ENCODE measurements at regions not wholly inside any gene's neighbourhood (a gene's known extent, or its start where the extent isn't known, plus 50 kb on each side); places are given as distances from the start of the nearest gene placed in this dataset.

DNA sequence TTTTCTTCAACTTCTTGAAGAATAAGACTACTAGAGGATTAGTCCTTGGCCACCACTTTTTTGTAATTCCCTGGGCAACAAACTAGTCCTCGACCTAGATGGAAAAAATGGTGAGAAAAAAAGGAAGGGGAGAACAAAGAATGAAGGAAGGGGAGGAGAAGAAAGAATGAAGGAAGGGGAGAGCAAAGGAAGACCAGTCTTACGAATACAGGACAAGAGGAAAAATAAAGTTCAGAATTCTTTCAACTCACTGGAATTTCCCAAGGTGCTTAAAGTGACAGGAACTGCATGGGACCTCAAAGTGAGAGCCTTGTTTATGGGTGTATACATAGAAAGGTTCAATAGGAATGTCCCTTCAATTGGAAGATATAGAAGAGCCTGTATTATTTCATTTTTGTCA, 509.3 kb upstream of the JARID2 start:
- in situ Hi-C loops (cut with MboI; ENCODE audit: low sequenced_read_pairs) = no loop called here

DNA sequence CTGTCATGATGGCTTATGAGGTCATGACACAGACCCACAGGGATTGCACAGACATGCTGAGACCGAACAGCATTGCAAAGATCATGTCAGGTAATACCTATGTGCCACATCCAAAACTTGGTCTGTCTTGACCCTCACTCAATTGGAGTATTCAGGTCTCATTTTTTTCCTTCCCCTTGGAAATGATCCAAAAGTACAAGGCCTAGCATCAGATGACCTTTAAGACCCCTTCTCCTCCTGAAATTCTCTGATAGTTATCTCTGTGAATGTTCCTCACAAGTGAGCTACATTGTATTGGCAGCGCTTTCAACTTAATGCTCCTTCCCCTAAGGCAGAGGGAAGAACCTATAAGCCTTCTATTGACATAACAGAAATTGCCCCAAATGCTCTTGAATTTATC, 507.4 kb upstream of the JARID2 start:
- in situ Hi-C loops (cut with MboI; ENCODE audit: low sequenced_read_pairs) = no loop called here

DNA sequence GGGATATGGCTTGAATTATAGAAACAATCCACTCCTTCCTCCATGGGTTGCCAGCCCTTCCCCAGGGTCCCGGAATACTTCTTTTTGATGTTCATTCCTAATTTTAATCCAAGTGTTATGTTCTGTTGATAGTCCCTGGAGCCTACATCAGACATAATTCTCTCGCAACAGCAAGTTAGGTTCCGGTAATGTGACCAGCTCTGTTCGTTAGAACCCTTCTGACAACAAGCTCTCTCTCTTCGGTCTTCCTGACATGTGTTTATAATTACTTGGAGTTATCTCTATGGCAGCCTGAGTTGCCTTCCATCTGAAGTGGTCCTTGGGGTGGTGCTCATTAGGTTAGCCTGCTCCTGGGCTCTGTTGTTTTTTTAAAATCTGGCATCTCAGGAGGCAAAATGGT, 506.9 kb upstream of the JARID2 start:
- in situ Hi-C loops (cut with MboI; ENCODE audit: low sequenced_read_pairs) = no loop called here

DNA sequence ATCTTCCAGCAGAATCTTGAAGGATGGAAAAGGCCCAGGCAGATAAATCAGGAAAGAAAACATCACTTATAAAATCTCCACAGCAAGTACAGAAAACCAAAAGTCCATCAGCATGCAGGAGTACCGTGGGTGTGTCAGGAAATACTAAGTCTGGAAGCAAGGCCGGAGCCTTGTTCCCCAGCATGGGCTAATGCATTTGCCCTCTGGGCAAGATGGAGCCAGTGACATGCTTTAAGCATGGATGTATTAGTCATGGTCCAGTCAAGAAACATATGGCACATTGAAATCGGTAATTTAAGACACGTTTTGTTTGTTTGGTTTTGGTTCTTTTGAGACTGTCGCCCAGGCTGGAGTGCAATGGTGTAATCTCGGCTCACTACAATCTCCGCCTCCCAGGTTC, 506.0 kb upstream of the JARID2 start:
- in situ Hi-C loops (cut with MboI; ENCODE audit: low sequenced_read_pairs) = no loop called here

DNA sequence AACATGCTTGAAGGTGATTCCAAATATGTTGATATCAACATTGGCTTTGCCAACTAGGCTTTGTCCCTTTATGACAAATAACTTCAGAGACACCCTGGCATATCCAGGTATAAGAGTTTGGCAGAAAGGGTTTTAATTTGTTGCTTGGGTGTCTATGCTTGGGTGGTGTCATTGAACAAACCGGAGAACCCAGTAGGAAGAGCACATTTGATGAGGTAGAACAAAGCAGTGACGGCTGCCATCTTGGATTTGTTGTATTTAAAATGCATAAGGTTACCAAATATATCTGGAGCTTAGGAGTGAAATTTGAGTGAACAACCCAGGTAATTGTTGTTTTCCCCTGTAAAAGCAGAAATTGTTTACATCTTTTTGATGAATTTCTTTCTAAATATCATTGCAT, 503.7 kb upstream of the JARID2 start:
- in situ Hi-C loops (cut with MboI; ENCODE audit: low sequenced_read_pairs) = no loop called here

DNA sequence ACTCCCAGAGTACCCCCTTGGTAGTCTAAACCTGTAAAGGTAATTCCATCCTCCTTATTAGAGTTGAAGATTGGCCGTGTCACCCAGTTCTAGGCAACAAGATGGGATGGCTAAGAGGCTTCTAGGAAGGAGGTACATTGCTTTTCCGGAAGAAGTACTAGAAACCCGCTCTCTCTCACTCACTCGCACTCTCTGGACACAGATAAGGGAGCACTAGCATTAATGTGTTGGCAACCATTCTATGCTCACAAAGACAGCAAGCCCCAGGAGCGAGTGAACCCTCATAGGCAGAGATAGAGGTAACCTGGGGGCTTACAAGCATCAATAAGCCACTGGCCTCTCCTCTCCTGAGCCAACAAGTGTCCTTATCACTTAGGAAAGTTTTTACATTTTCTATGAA, 503.2 kb upstream of the JARID2 start:
- in situ Hi-C loops (cut with MboI; ENCODE audit: low sequenced_read_pairs) = no loop called here

DNA sequence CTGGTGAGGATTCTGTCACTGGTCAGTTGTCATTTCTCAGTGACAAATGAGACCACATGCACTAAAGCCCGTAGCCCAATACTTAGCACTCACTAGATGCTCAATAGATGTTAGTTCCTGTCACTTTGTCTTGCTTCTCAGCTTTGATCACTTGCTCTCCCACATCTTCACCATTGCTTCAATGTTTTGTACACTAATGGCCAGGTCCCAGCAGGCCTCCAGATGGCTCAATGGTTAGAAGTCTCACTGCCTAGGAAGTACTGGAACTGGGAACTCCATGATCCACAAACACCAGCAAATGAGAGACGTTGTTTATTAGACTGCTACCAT, 502.8 kb upstream of the JARID2 start:
- in situ Hi-C loops (cut with MboI; ENCODE audit: low sequenced_read_pairs) = no loop called here

DNA sequence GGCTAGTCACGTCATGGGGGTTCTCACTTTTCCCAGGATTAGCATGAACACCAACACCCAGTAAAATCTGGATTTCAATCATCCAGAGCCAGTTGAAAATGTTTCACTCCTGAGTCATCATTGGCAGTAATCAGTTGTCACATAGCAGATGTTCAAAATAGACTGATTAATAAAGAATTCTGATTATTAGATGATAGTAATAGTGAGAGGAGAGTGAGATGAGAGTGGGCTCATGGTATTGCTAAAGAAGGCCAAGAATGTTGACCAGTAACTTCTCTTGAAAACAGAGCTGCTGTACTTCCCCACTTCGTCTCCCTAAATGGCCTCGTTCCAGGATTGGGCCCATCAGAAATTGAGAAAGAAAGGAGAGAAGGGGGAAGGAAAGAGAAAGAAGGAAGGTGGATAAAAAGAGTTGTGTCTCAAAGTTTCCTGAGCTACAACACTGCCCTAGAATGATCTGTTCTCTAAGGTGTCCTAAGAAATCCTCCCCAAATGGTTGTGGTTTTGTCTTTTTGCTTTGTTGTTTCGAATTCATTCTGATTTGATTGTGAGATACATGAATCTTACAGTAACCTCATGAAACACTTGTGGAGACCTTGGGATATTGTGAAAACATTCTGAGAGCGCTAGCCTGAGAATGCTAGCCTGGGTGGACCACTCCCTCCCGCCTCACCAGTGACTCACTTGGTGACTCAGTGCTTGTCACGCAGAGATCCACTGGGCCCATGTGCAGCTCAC, 502.2 kb upstream of the JARID2 start:
- in situ Hi-C loops (cut with MboI; ENCODE audit: low sequenced_read_pairs) = no loop called here

DNA sequence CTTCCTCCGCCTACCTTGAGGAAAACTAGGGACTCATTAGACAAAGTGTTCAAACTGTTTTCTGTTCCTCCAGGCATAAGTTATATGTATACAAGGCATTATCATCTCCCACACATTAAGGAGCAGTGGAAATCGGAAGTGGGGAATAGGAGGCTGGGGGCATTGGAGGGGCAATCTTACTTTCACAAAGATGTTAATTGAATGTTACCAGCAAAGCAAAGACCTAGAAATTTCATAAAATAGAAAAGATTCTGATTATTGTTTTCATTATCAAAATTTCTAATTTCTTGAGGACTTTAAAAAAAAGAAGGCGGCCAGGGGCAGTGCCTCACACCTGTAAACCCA, 501.7 kb upstream of the JARID2 start:
- in situ Hi-C loops (cut with MboI; ENCODE audit: low sequenced_read_pairs) = no loop called here

DNA sequence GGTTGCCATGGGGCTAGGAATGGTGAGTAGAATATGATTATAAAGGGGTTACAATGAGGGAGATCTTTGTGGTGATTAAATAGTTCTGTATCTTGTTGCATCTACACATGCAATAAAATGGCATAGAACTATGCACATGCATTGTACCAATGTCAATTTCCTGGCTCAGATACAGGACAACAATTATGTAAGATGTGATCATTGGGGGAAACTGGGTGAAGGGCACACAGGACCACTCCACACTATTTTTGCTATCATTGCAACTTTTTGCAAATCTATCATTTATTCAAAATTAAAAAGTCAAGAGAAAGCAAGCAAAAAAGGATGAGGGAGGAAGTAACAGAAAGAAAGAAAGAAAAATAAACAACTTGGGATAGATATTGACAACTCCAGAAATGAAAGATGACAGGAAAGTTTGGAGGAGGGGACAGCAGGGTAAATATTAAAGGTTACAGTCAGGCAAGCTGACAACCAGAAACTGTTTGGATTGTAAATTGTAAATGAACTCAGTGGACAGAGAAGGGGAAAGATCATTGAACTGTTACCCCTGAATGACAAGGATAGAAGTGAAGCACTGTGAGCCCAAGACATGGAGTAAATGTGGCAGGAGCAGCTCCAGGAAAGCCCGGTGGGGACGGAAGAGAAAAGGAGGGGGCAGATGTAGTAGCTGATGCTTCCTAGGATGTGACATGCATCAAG, 499.6 kb upstream of the JARID2 start:
- in situ Hi-C loops (cut with MboI; ENCODE audit: low sequenced_read_pairs) = no loop called here

DNA sequence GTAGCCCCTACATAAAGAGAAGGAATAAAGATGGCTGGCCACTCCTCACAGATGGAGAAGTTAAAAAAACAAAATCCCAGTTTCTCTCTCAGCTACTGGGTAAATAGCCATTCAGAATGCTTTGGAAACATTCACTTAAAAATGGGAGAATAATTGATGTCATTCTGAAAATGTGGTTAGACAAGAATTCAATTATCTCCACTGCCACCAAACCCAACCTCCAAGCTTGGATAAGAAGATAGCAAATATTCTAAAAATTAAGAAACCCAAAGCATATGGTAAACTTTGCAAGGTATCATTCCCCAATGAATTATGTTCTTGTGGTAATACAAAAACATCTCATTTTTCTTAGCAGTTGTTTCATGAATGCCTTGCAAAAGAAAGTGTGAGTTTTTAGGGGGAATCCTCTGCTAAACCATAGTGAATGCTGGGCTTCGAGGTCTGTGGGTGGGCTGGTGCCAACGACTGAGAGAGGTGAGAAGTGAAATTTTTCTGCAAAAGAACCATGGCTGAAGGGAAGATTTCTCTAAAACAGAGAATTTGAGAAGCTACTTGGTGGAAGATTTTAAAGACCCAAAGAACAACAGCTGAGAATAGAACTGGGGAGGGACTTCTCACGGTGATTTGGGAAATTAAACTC, 497.9 kb upstream of the JARID2 start:
- in situ Hi-C loops (cut with MboI; ENCODE audit: low sequenced_read_pairs) = no loop called here

DNA sequence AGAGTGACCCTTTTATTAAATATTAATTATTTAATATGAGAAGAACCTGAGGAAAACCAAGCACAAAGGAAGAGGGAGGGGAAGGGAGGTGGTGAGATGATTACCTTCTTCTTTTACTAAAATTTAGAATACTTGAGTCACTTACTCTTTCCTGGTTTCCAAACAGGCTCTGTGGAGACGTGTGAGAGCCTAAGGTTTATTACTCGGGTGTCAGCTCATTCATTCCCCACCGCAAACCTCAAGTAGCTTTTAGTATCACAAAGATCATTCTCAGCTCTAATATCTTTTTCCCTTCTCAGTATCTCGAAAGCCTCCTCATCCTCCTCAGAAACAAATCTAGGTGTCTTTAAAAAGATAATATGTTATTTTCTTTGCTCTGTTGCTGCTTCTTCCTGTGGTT, 497.2 kb upstream of the JARID2 start:
- in situ Hi-C loops (cut with MboI; ENCODE audit: low sequenced_read_pairs) = no loop called here

DNA sequence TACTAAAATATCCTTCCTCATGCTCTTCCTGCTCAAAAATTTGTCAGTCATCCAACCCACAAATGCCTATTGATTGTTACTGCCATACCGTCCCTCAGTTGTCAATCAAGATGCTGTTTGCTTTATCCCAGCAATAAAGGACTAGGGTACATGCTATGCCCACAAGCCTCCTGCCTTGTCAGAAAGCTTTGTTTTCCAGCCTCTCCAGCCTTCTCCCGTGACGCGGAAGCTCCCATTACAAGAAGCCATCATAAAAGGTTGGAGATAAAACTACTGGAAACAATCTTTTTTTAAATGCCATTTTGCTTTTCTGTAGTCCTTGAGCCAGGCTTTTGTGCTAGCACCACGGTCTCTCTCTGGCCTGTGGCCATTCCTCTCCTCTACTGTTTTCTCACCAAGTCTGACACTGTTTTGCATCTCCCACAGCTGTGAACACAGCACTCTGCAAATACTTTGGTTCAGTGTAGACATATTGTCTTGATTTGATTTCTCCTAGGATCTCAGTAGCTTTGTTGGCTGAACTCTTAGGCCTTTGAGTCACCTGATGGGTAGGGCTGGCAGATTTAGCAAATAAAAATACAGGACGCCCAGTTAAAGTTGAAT, 495.7 kb upstream of the JARID2 start:
- in situ Hi-C loops (cut with MboI; ENCODE audit: low sequenced_read_pairs) = no loop called here

DNA sequence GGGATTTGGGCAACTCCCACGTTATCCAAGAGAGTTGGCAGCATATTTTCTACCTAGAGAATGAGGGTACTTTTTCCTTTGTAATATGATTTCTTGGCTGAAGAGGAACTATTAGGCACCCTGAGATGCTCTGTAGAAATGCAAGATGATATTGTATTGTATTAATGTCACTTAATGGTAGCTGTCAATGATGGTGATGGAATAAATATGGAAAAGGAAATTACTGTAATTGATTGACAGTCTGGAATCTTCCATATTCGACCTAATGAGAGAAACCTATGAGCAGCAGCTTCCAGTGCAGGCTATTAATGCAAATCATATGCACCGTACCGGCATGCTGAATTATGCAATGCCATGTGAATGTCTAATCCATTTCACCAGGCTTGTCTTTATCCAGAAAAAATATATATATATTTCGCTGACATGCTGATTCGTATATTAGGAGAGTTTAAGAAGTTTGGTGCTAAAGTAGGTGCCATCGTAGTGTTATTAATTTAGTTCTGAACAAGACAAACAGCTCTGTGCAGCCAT, 494.2 kb upstream of the JARID2 start:
- in situ Hi-C loops (cut with MboI; ENCODE audit: low sequenced_read_pairs) = no loop called here

DNA sequence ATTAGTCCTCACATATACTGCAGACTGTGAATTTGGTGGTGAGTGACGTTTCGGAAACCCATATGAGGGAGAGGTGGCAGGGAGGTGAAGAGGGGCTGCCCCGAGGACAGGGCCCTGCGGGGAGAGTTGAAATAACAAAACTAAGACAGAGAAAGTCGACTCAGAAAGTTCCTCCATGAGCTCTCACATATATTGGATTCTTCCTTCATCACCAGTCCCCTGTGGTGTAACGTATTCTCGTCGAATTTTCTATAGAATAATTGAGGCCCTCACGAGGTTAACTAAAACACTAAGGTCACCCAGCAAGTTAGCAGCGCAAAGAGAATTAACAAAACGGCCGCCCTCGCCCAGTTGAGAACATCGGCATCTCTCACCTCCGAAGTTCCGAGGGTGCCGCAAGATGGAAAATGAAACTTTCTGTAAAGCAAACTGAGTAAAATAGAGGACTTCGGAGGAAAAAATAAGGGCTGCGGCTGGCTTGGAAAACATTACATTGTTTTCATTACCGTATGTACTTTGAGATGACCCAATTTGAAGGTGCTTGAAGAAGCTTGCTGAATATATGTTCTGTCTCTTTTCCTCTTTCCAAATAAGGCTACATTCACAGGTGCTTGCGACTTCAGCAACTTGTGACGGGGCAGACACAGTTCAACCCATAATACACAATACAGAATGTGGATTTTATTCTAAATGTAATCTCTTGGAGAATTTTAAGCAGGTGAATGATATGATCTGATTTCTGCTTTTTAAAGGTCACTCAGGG, 490.9 kb upstream of the JARID2 start:
- in situ Hi-C loops (cut with MboI; ENCODE audit: low sequenced_read_pairs) = no loop called here

DNA sequence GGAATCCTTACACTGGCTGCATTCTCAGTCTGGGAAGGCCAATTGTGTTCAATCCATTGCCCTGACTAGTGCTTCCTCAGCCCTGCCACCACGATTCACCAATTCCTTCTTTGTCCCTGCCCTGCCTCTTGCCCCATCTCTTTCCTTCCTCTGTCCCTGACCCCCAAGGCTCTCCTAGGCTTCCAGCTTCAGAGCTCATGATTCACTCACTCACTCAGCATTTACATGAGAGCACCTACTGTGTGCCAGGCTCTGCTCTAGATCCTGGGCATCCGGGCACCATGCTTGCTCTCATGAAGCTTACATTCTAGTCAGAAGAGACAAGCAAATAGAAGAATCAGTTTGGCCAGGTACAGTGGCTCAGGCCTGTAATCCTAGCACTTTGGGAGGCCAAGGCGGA, 489.5 kb upstream of the JARID2 start:
- in situ Hi-C loops (cut with MboI; ENCODE audit: low sequenced_read_pairs) = no loop called here

DNA sequence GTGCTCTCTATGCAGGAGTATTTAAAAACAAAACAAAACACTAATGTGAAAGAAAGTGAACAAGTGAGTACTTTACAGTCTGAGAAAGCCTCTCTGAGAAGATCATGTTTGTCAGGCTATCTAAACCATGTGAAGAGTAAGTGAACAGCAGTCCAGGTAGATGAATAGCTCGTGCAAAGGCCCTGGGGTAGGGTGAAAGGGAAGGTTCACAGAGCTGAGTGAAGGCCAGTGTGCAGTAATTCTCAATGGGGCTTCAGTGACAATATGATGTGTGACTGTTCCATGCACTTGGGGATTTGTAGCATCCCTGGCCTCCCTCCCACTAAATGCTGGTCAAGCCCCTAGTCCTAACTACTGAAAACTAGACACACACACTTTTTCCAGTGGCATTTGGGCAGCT, 488.9 kb upstream of the JARID2 start:
- in situ Hi-C loops (cut with MboI; ENCODE audit: low sequenced_read_pairs) = no loop called here

DNA sequence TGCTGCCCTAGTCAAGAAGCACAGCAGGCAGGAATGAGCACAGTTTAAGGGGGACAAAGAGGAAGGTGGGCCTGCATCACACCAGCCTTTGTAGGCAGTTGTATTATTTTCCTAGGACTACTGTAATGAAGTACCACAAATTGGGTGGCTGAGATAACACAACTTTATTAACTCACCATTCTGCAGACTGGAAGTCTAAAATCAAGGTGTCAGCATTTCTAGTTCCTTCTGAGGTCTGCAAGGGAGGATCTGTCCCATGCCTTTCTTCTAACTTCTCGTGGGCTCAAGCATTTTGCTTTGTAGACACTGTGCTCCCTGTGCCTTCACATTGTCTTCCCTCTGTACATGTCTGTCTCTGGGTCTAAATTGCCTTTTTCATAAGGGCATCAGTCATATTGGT, 488.5 kb upstream of the JARID2 start:
- in situ Hi-C loops (cut with MboI; ENCODE audit: low sequenced_read_pairs) = no loop called here

DNA sequence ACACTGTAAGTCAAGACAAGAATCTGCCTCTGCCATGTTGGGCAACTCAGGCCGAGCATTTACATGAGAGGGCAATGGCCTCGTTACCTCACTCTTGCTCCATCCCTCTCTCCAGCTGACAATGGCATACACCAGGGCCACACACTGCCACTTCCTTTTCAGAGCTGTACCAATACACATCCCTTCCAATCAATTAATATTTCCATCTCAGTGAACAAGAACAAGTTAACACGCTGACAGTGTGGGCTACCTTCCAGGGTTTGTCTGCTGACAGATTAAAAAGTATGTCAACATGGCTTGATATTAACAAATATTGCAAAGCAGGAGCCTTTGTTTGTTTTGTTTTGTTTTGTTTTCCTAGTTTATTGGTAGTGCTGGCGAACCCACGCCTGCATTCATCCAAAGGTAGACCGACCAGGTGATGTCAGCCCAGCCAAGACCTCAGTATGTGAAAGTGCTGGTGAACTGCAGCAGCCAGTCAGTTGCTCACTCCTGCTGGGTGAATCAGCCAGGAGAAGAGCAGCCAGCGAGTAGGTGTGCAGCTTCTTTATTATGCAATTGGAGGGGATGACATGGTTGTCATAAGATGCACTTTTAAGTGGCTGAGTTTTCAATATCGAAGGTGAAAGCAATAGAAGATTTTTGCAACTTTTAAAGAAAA, 487.3 kb upstream of the JARID2 start:
- in situ Hi-C loops (cut with MboI; ENCODE audit: low sequenced_read_pairs) = no loop called here

DNA sequence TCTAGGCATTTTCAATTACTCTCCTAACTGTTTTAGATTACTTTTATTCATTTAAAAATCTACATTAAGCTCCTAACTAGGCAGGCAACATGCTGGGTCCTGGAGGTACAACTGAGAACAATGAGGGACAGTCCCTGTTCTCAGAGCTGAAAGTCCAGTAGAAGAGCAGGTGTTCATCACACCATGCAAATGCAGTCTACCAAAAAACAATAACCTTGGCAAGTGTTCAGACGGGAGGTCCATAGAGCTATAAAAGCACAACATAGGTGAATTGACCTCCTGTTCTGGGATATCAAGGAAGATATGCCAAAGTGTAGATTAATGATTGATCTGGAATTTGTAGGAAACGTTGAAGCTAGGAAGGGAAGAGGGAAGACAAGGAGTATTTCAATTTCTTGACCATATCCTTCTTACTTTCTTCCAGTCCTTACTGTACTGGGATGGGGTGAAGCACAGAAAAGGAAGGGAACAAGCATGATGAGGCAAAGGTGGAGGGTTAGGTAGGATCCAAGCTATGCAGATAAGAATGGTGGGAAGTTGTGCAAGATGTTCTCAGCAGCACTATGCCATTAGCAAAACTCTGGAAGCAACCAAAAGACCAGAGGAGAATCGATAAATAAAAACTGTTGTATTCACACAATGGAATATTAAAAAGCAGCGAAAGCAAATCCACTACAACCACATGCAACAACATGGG, 485.7 kb upstream of the JARID2 start:
- in situ Hi-C loops (cut with MboI; ENCODE audit: low sequenced_read_pairs) = no loop called here
